ENCODE measurements at regions not wholly inside any gene's neighbourhood (a gene's known extent, or its start where the extent isn't known, plus 50 kb on each side); places are given as distances from the start of the nearest gene placed in this dataset.

GRCh38 chr10:131792809-131793208 lies 108.0 kb upstream of the PPP2R2D start:
- no peak for TF ChIP-seq POLR2A (IDR thresholded peaks at IDR 0.05)
- TF ChIP-seq CTCF (IDR thresholded peaks at IDR 0.05), result no peak
- TF ChIP-seq POLR2AphosphoS5 (IDR thresholded peaks at IDR 0.05), result no peak
